ENCODE measurements at regions not wholly inside any gene's neighbourhood (a gene's known extent, or its start where the extent isn't known, plus 50 kb on each side); places are given as distances from the start of the nearest gene placed in this dataset.

DNA sequence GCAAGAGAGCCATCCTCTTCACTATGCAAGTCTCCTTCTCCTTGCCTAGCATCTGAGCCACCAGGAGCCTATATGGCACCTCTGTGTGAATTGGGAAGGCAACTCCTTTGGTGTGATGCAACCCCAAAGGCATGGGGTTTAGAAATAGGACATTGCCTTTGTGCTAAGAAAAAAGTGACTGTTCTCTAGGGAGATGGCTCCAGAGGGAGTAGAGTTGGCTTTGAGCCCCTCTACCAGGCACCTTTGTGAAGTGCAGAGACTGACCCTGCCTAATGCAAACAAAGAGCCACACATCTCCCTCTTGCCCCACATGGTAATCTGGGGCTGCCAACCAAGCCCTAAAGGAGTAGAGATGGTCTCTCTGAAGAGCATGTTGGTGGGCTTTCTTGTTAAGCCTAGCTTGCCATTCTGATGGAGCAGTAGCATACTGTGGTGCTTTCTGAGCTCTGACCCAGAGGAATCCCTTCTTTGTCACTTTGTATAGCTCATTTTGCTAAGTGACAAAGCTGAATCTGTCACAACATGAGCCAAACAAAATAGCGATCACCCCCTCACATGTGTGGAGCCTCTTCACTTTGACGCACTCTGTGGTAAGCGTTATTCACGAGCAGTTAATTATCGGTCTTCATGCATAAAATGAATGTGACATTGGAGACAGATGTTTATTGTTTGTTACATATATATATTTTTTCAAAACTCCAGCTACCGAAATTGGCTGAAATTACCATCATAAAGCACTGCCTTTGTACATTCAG lies 74.4 kb downstream of the RWDD3 start:
- TF ChIP-seq, protein P1, sequence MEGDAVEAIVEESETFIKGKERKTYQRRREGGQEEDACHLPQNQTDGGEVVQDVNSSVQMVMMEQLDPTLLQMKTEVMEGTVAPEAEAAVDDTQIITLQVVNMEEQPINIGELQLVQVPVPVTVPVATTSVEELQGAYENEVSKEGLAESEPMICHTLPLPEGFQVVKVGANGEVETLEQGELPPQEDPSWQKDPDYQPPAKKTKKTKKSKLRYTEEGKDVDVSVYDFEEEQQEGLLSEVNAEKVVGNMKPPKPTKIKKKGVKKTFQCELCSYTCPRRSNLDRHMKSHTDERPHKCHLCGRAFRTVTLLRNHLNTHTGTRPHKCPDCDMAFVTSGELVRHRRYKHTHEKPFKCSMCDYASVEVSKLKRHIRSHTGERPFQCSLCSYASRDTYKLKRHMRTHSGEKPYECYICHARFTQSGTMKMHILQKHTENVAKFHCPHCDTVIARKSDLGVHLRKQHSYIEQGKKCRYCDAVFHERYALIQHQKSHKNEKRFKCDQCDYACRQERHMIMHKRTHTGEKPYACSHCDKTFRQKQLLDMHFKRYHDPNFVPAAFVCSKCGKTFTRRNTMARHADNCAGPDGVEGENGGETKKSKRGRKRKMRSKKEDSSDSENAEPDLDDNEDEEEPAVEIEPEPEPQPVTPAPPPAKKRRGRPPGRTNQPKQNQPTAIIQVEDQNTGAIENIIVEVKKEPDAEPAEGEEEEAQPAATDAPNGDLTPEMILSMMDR (conservative IDR thresholded peaks at IDR 0.05; ENCODE audit: low read length): no peak
- no peak for TF ChIP-seq EZH2phosphoT487 (IDR thresholded peaks at IDR 0.05; ENCODE audit: borderline replicate concordance)
- H3K4me3 ChIP-seq (ENCODE audit: low read length, poor library complexity, severe bottlenecking): no peak overlapping the region
- no peaks in the 10 kb centered on the region for H3F3A ChIP-seq (ENCODE audit: low read depth)
- no peaks in the 10 kb centered on the region for H3K4me1 ChIP-seq (ENCODE audit: insufficient read depth, low read length, poor library complexity, severe bottlenecking)
- no peaks in the 10 kb centered on the region for H3K36me3 ChIP-seq (ENCODE audit: insufficient read depth, low read length)
- no peak overlapping the region for H3K9ac ChIP-seq (ENCODE audit: low read depth, low read length, poor library complexity, severe bottlenecking)
- H3K27me3 ChIP-seq (ENCODE audit: insufficient read depth, low read length, poor library complexity, severe bottlenecking): no peaks in the 10 kb centered on the region
- H3K9me2 ChIP-seq (replicated peaks; ENCODE audit: low read depth, low read length): no peaks in the 10 kb centered on the region
- H4K20me1 ChIP-seq (ENCODE audit: insufficient read depth, low read length, poor library complexity, severe bottlenecking): no peaks in the 10 kb centered on the region
- no peak overlapping the region for H2AFZ ChIP-seq (ENCODE audit: low read length)
- no peaks in the 10 kb centered on the region for H3K79me2 ChIP-seq (ENCODE audit: insufficient read depth, low read length)
- no peaks in the 10 kb centered on the region for H3K9me3 ChIP-seq (ENCODE audit: insufficient read depth, low read depth, low read length)
- H3K4me2 ChIP-seq (ENCODE audit: low read depth, low read length, poor library complexity, severe bottlenecking): no peak overlapping the region

DNA sequence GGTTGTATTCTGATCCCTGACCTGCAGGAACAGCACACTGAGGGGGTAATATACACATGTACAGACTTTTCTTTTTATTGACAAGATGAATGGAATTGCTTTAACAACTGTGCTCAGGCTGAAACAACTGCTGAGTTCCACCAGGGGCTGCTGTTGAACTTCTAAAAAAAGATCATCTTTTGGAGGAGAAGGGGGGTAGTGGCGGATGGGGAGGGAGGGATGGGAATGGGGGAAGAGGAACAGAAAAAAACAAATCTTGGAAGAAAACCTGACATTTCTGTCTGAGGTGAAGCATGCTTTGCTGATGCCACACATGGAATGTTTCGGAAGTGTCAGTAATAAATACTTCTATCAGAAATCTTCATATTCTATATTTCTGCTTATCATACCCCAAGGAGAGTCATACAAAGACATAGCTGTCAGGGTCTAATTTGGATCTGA lies 75.0 kb downstream of the RWDD3 start:
- Histone ChIP-seq H3F3A (ENCODE audit: low read depth) (no peaks in the 10 kb centered on the region), H3K9ac (ENCODE audit: low read depth, low read length, poor library complexity, severe bottlenecking) (no peak overlapping the region), H3K9me3 (ENCODE audit: insufficient read depth, low read depth, low read length) (no peaks in the 10 kb centered on the region), H3K9me2 (replicated peaks; ENCODE audit: low read depth, low read length) (no peaks in the 10 kb centered on the region), H3K27me3 (ENCODE audit: insufficient read depth, low read length, poor library complexity, severe bottlenecking) (no peaks in the 10 kb centered on the region), H3K36me3 (ENCODE audit: insufficient read depth, low read length) (no peaks in the 10 kb centered on the region), H3K79me2 (ENCODE audit: insufficient read depth, low read length) (no peaks in the 10 kb centered on the region), H3K4me3 (ENCODE audit: low read length, poor library complexity, severe bottlenecking) (no peak overlapping the region), H3K4me2 (ENCODE audit: low read depth, low read length, poor library complexity, severe bottlenecking) (no peak overlapping the region), H2AFZ (ENCODE audit: low read length) (no peak overlapping the region), H4K20me1 (ENCODE audit: insufficient read depth, low read length, poor library complexity, severe bottlenecking) (no peaks in the 10 kb centered on the region), H3K4me1 (ENCODE audit: insufficient read depth, low read length, poor library complexity, severe bottlenecking) (no peaks in the 10 kb centered on the region)
- no peak for TF ChIP-seq EZH2phosphoT487 (IDR thresholded peaks at IDR 0.05; ENCODE audit: borderline replicate concordance)
- TF ChIP-seq, protein P1 (conservative IDR thresholded peaks at IDR 0.05; ENCODE audit: low read length): peak; percentile 60

DNA sequence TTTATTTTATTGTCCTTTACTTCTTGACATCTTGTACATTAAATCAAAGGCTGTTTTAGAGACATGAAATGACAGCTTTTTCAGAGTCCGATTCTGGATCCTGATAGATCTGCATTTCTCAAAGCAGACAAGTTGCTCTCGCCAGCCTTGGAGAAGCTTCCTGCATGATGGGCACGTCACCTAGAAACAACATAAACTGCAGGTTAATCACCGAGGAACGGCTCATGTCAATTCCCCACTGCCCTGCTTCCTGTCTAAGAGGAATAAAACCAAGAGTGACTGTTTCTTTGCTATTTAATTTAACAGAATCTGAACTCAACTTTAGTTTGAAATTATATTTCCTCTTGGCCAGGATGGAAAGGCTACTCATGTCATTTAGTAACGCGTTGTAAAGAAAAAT lies 77.0 kb downstream of the RWDD3 start:
- Histone ChIP-seq H3K4me3 (ENCODE audit: low read length, poor library complexity, severe bottlenecking) (no peak overlapping the region), H3K9me3 (ENCODE audit: insufficient read depth, low read depth, low read length) (no peaks in the 10 kb centered on the region), H2AFZ (ENCODE audit: low read length) (no peak overlapping the region), H3K9me2 (replicated peaks; ENCODE audit: low read depth, low read length) (no peaks in the 10 kb centered on the region), H4K20me1 (ENCODE audit: insufficient read depth, low read length, poor library complexity, severe bottlenecking) (no peaks in the 10 kb centered on the region), H3K4me2 (ENCODE audit: low read depth, low read length, poor library complexity, severe bottlenecking) (no peak overlapping the region), H3K4me1 (ENCODE audit: insufficient read depth, low read length, poor library complexity, severe bottlenecking) (no peaks in the 10 kb centered on the region), H3K27me3 (ENCODE audit: insufficient read depth, low read length, poor library complexity, severe bottlenecking) (no peaks in the 10 kb centered on the region), H3K9ac (ENCODE audit: low read depth, low read length, poor library complexity, severe bottlenecking) (no peak overlapping the region), H3K79me2 (ENCODE audit: insufficient read depth, low read length) (no peaks in the 10 kb centered on the region), H3K36me3 (ENCODE audit: insufficient read depth, low read length) (no peaks in the 10 kb centered on the region), H3F3A (ENCODE audit: low read depth) (no peaks in the 10 kb centered on the region)
- TF ChIP-seq, protein P1 (conservative IDR thresholded peaks at IDR 0.05; ENCODE audit: low read length): no peak
- TF ChIP-seq EZH2phosphoT487 (IDR thresholded peaks at IDR 0.05; ENCODE audit: borderline replicate concordance): no peak
